GM23338 (cell line): ENCODE measurements at regions not wholly inside any gene's neighbourhood (a gene's known extent, or its start where the extent isn't known, plus 50 kb on each side); places are given as distances from the start of the nearest gene placed in this dataset.

ENCODE experiments used
- ATAC-seq: fragments of 200-7000 bp; cut with Tn5 transposase; 3 replicates; pipeline ENCODE4 v1.9.1; 2020
- DNase-seq: peaks from one replicate; pipeline ENCODE4 v3.0.0-alpha.2; 2015; ENCODE audit warnings: low spot score
- H2AFZ ChIP-seq: fragments of 200-600 bp; sonication (generic); 2 replicates; pipeline ENCODE4 v1.8.0; 2016; ENCODE audit warnings: antibody characterized with exemption, mild to moderate bottlenecking, moderate library complexity
- H3F3A ChIP-seq: fragments of 200-600 bp; sonication (generic); replicated peaks from 2 replicates; pipeline ENCODE4 v1.8.0; 2017; ENCODE audit warnings: antibody characterized with exemption, mixed run types, low read depth
- H3K27ac ChIP-seq: fragments of 200-600 bp; sonication (generic); 2 replicates; pipeline ENCODE4 v1.6.1; 2016; ENCODE audit warnings: low read depth
- H3K27me3 ChIP-seq: fragments of 200-600 bp; sonication (generic); 2 replicates; pipeline ENCODE4 v1.8.0; 2016; ENCODE audit warnings: mild to moderate bottlenecking, mixed run types, moderate library complexity; ENCODE audit not compliant: insufficient read depth
- H3K36me3 ChIP-seq: fragments of 200-600 bp; sonication (generic); 2 replicates; pipeline ENCODE4 v1.8.0; 2016; ENCODE audit warnings: mild to moderate bottlenecking; ENCODE audit not compliant: insufficient read depth
- H3K4me1 ChIP-seq: fragments of 200-600 bp; sonication (generic); 2 replicates; pipeline ENCODE4 v1.8.0; 2016; ENCODE audit warnings: mild to moderate bottlenecking, moderate library complexity; ENCODE audit not compliant: insufficient read depth
- H3K4me2 ChIP-seq: fragments of 200-600 bp; sonication (generic); 2 replicates; pipeline ENCODE4 v1.7.1; 2017; ENCODE audit warnings: mixed run types
- H3K4me3 ChIP-seq: fragments of 200-600 bp; sonication (generic); 2 replicates; pipeline ENCODE4 v1.6.1; 2016; ENCODE audit warnings: mixed run types
- H3K79me2 ChIP-seq: fragments of 200-600 bp; sonication (generic); replicated peaks from 2 replicates; pipeline ENCODE4 v1.8.0; 2017; ENCODE audit warnings: mild to moderate bottlenecking; ENCODE audit not compliant: insufficient read depth
- H3K9me2 ChIP-seq: fragments of 200-600 bp; sonication (generic); 2 replicates; pipeline ENCODE4 v1.8.0; 2017; ENCODE audit not compliant: insufficient read depth
- H4K20me1 ChIP-seq: fragments of 200-600 bp; sonication (generic); replicated peaks from 2 replicates; pipeline ENCODE4 v1.8.0; 2017; ENCODE audit warnings: mild to moderate bottlenecking; ENCODE audit not compliant: insufficient read depth
- H3K27ac Mint-ChIP-seq: 2 replicates; pipeline ENCODE4 v1.8.0; 2020; ENCODE audit warnings: inconsistent platforms, mild to moderate bottlenecking, moderate library complexity, mixed read lengths
- H3K27me3 Mint-ChIP-seq: 3 replicates; pipeline ENCODE4 v1.8.0; 2022; ENCODE audit warnings: low read depth, mild to moderate bottlenecking, moderate library complexity, mixed read lengths, inconsistent platforms; ENCODE audit not compliant: insufficient read depth, poor library complexity
- H3K36me3 Mint-ChIP-seq: 3 replicates; pipeline ENCODE4 v1.8.0; 2021; ENCODE audit warnings: low read depth, mild to moderate bottlenecking, inconsistent platforms, moderate library complexity, mixed read lengths
- H3K4me1 Mint-ChIP-seq: 3 replicates; pipeline ENCODE4 v1.8.0; 2020; ENCODE audit warnings: mild to moderate bottlenecking, inconsistent platforms, mixed read lengths
- H3K4me3 Mint-ChIP-seq: 3 replicates; pipeline ENCODE4 v1.8.0; 2021; ENCODE audit warnings: moderate library complexity, mild to moderate bottlenecking, inconsistent platforms, mixed read lengths
- H3K9me3 Mint-ChIP-seq: 3 replicates; pipeline ENCODE4 v1.8.0; 2020; ENCODE audit warnings: moderate library complexity, mild to moderate bottlenecking, inconsistent platforms, mixed read lengths
- CREB1 ChIP-seq: fragments of 250-450 bp; sonication (Bioruptor Pico); IDR thresholded peaks from 2 replicates; pipeline ENCODE4 v1.5.0; 2020; ENCODE audit warnings: low read depth, mild to moderate bottlenecking, moderate library complexity
- CTCF ChIP-seq, 2 experiments: fragments of 200-600 bp in 1 of 2; sonication (generic) in 1 of 2; conservative IDR thresholded peaks; 2 replicates each; pipeline versions ENCODE4 v1.5.1 to v1.6.1; 2016 to 2017; ENCODE audit warnings: antibody characterized with exemption in 2 of 2, low read depth in 2 of 2, mild to moderate bottlenecking in 2 of 2, moderate library complexity in 1 of 2
- EZH2 ChIP-seq: fragments of 200-600 bp; sonication (generic); IDR thresholded peaks from one replicate; pipeline ENCODE4 v1.8.0; 2017; ENCODE audit warnings: antibody characterized with exemption, mild to moderate bottlenecking, low read depth; ENCODE audit not compliant: unreplicated experiment
- EZH2phosphoT487 ChIP-seq: fragments of 200-600 bp; sonication (generic); IDR thresholded peaks from one replicate; pipeline ENCODE4 v1.8.1; 2018; ENCODE audit warnings: antibody characterized with exemption; ENCODE audit not compliant: unreplicated experiment
- NANOG ChIP-seq: IDR thresholded peaks from 2 replicates; pipeline ENCODE4 v1.6.1; 2016; ENCODE audit warnings: antibody characterized with exemption, borderline replicate concordance
- REST ChIP-seq: IDR thresholded peaks from one replicate; pipeline ENCODE4 v1.6.1; 2018; ENCODE audit warnings: antibody characterized with exemption; ENCODE audit not compliant: unreplicated experiment
- ZNF114 ChIP-seq: fragments of 250-450 bp; sonication (Bioruptor Pico); IDR thresholded peaks from 2 replicates; pipeline ENCODE4 v1.5.0; 2020; ENCODE audit warnings: mild to moderate bottlenecking, moderate library complexity
- ZNF462 ChIP-seq: fragments of 250-450 bp; sonication (Bioruptor Pico); IDR thresholded peaks from 2 replicates; pipeline ENCODE4 v1.5.0; 2020; ENCODE audit warnings: mild to moderate bottlenecking, moderate library complexity

GRCh38 chr11:69912161-69912910 is 93.1 kb upstream of the FGF3 start:
- Mint-ChIP-seq H3K4me3 (no peak overlapping the region), H3K27ac (no peak overlapping the region)
- no peaks in the 10 kb centered on the region for H4K20me1 ChIP-seq

More at GRCh38 chr11:69912161-69912910, 93.1 kb upstream of the FGF3 start:
- ATAC-seq (no peak), DNase-seq (no peak)
- Histone ChIP-seq H3K4me2 (no peak overlapping the region), H3F3A (no peaks in the 10 kb centered on the region), H2AFZ (no peak overlapping the region), H3K9me2 (no peaks in the 10 kb centered on the region), H3K36me3 (no peaks in the 10 kb centered on the region), H3K27me3 (no peaks in the 10 kb centered on the region), H3K79me2 (no peaks in the 10 kb centered on the region), H3K4me3 (no peak overlapping the region), H3K27ac (no peak overlapping the region), H3K4me1 (no peaks in the 10 kb centered on the region)
- H3K4me1 Mint-ChIP-seq, result peaks cover 4% of the 10 kb centered on the region; the same call in 2 of the 3 replicates
- H3K27me3 Mint-ChIP-seq, result peaks cover 12% of the 10 kb centered on the region
- TF ChIP-seq CTCF (conservative IDR thresholded peaks at IDR 0.05; ENCODE audit: low read depth in 2 of 2) (no peak), ZNF114 (CRISPR knock-in tag) (no peak), ZNF462 (no peak), EZH2 (no peak), EZH2phosphoT487 (no peak), NANOG (no peak), REST (no peak), CREB1 (CRISPR knock-in tag) (no peak)
- H3K9me3 Mint-ChIP-seq, result no peaks in the 10 kb centered on the region
- H3K36me3 Mint-ChIP-seq, result no peaks in the 10 kb centered on the region
